UCSD-AML1 (cell line): ENCODE measurements at regions not wholly inside any gene's neighbourhood (a gene's known extent, or its start where the extent isn't known, plus 50 kb on each side); places are given as distances from the start of the nearest gene placed in this dataset.
"Not testable (repeated sequence)": the region's sequence is repeated elsewhere in the genome, so short reads cannot be mapped to it uniquely, and the experiment has no call there.

Experiments used
- DNase-seq: peaks from one replicate; lab custom pipeline; 2025; ENCODE audit not compliant: unreplicated experiment; lab: John Stamatoyannopoulos, UW

GRCh38 chr22:25348996-25349395, 129.6 kb downstream of the CRYBB2 start:
- DNase-seq, result not testable (repeated sequence)

GRCh38 chr22:25350551-25350971, 131.1 kb downstream of the CRYBB2 start:
- DNase-seq, result no peak

- DNase-seq, result no peak
Measured at GRCh38 chr22:25351631-25352293, 132.3 kb downstream of the CRYBB2 start.

- no peak for DNase-seq
Measured at GRCh38 chr22:25352294-25352680, 132.8 kb downstream of the CRYBB2 start.

- no peak for DNase-seq
Measured at GRCh38 chr22:25353516-25354445, 134.3 kb downstream of the CRYBB2 start.

GRCh38 chr22:25354456-25354855, 135.0 kb downstream of the CRYBB2 start:
- no peak for DNase-seq

- DNase-seq, result no peak
Measured at GRCh38 chr22:25357132-25357455, 137.7 kb downstream of the CRYBB2 start.

- DNase-seq, result no peak
Measured at GRCh38 chr22:25357606-25358420, 138.4 kb downstream of the CRYBB2 start.

GRCh38 chr22:25358421-25359170, 139.2 kb downstream of the CRYBB2 start:
- no peak for DNase-seq

GRCh38 chr22:25359601-25360261, 140.3 kb downstream of the CRYBB2 start:
- DNase-seq, result no peak

GRCh38 chr22:25360411-25360810, 141.0 kb downstream of the CRYBB2 start:
- DNase-seq, result no peak

- DNase-seq, result no peak
Measured at GRCh38 chr22:25360891-25361645, 141.6 kb downstream of the CRYBB2 start.

GRCh38 chr22:25361899-25362214, 142.4 kb downstream of the CRYBB2 start:
- DNase-seq, result no peak

- peak; percentile 61 for DNase-seq
Measured at GRCh38 chr22:25362215-25362882, 142.9 kb downstream of the CRYBB2 start.

GRCh38 chr22:25362883-25363240, 143.4 kb downstream of the CRYBB2 start:
- DNase-seq, result no peak

GRCh38 chr22:25363474-25363873, 144.0 kb downstream of the CRYBB2 start:
- DNase-seq, result no peak

GRCh38 chr22:25364281-25364680, 144.8 kb downstream of the CRYBB2 start:
- DNase-seq, result no peak

GRCh38 chr22:25364736-25365241, 145.3 kb downstream of the CRYBB2 start:
- peak; percentile 46 for DNase-seq
